ENCODE measurements at regions not wholly inside any gene's neighbourhood (a gene's known extent, or its start where the extent isn't known, plus 50 kb on each side); places are given as distances from the start of the nearest gene placed in this dataset.
"Not testable (repeated sequence)": the region's sequence is repeated elsewhere in the genome, so short reads cannot be mapped to it uniquely, and the experiment has no call there.

- DNase-seq = no peak
These were observed 387.2 kb downstream of the PTPRU start for GRCh38 chr1:29623501-29623900.

- no peak for DNase-seq
These were observed 385.6 kb downstream of the PTPRU start for GRCh38 chr1:29621826-29622435.

- DNase-seq = no peak
These were observed 384.3 kb downstream of the PTPRU start for GRCh38 chr1:29620631-29621030.

GRCh38 chr1:29607236-29607635, 370.9 kb downstream of the PTPRU start:
- DNase-seq = no peak

GRCh38 chr1:29604796-29605195, 368.5 kb downstream of the PTPRU start:
- not testable (repeated sequence) for DNase-seq

- no peak for DNase-seq
These were observed 367.3 kb downstream of the PTPRU start for GRCh38 chr1:29603622-29604021.

- DNase-seq = no peak
These were observed 365.9 kb downstream of the PTPRU start for GRCh38 chr1:29602203-29602602.

GRCh38 chr1:29601021-29601420, 364.7 kb downstream of the PTPRU start:
- DNase-seq = no peak

GRCh38 chr1:29599826-29600225, 363.5 kb downstream of the PTPRU start:
- DNase-seq = no peak

GRCh38 chr1:29599071-29599470, 362.7 kb downstream of the PTPRU start:
- no peak for DNase-seq

- no peak for DNase-seq
These were observed 361.5 kb downstream of the PTPRU start for GRCh38 chr1:29597861-29598260.

GRCh38 chr1:29593601-29594382, 357.5 kb downstream of the PTPRU start:
- DNase-seq = no peak

GRCh38 chr1:29592731-29593130, 356.4 kb downstream of the PTPRU start:
- DNase-seq = no peak

GRCh38 chr1:29592261-29592615, 355.9 kb downstream of the PTPRU start:
- DNase-seq = no peak

GRCh38 chr1:29591601-29592260, 355.4 kb downstream of the PTPRU start:
- no peak for DNase-seq

GRCh38 chr1:29590583-29591565, 354.6 kb downstream of the PTPRU start:
- DNase-seq = no peak

GRCh38 chr1:29589716-29590115, 353.4 kb downstream of the PTPRU start:
- DNase-seq = not testable (repeated sequence)

GRCh38 chr1:29586991-29587745, 350.8 kb downstream of the PTPRU start:
- no peak for DNase-seq

- no peak for DNase-seq
These were observed 349.9 kb downstream of the PTPRU start for GRCh38 chr1:29586215-29586614.

- no peak for DNase-seq
These were observed 349.3 kb downstream of the PTPRU start for GRCh38 chr1:29585656-29586055.

GRCh38 chr1:29585201-29585600, 348.9 kb downstream of the PTPRU start:
- DNase-seq = no peak

- DNase-seq = no peak
These were observed 348.5 kb downstream of the PTPRU start for GRCh38 chr1:29584776-29585175.
